ENCODE measurements at regions not wholly inside any gene's neighbourhood (a gene's known extent, or its start where the extent isn't known, plus 50 kb on each side); places are given as distances from the start of the nearest gene placed in this dataset.
"Not testable (repeated sequence)": the region's sequence is repeated elsewhere in the genome, so short reads cannot be mapped to it uniquely, and the experiment has no call there.

DNA sequence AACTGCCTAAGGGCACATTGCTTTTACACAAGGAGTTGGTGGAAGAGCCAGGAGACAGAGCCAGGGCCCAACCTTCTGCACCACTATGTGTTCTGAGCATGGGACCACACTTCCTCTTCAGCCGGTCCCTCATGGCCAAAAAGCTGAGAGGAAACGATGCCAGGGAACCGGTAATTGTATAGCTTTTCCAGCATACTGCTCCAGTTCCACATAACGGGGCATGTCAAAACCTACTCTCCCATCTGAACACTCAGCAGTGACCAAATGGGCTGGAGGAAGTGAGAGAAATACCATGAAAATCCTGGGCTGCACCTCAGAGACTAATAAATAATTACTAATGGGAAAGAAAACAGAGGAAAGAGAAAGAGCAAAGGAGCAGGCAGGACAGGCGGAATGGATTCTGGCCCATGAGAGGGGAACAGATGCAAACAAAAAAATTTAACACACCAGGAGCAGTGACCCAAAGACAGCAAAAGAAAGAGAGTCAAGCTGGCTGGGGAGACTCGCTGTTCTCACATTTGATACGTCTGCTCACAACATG is 52.0 kb upstream of the BMP2 start:
- no peak for DNase-seq (ENCODE audit: low spot score)

DNA sequence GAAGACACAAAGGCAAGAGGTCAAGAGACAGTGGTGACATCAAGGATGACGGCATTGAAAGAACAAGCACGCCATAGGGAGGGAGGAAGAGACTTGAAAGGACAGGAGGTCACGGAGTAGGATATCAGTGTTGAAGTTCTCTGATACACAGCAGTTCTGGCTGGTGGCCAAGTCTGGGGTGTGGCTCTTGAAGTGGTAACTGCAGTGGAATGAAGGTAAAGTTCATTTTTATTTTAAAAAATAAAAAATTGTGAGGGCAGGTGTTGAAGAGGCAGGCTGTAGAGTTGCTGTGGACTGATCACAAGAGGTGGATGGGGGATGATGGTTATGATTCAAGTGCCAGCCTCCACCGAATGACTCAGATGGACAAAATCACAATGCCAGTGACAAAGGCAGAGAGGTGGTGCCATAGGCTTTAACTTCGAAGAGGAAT is 53.2 kb upstream of the BMP2 start:
- no peak for DNase-seq (ENCODE audit: low spot score)

DNA sequence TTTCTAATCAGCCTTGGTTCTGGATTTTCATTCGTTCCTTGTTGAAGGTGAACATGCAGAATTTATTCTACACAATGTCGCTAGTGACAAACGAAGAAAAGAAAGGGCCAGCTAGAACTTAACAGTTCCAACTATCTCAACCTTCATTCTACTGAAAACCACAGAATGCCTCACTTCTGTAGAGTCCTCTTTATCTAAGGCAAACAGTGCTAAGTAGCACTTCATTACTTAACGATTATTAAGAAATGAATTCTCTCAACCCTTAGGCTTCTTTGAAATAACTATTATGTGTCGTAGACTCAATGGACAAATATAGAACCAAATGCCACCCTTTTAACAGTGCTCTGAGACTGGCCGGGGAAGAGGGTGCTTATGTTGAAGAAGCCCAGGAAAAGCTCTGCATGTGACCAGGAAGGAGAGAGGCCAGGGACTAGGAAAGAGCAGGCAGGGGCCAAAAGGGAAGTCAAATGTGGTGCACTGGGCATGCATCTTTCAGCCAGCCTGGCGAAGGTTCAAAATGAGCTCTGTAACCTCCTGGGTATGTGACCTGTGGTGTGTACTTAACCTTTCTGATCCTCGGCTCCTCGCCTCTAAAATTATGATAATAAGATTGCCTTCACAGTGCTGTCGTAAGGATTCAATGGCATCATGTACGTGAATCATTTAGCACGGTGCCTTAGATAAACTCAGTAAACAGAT is 55.4 kb upstream of the BMP2 start:
- DNase-seq (ENCODE audit: low spot score) = no peak

DNA sequence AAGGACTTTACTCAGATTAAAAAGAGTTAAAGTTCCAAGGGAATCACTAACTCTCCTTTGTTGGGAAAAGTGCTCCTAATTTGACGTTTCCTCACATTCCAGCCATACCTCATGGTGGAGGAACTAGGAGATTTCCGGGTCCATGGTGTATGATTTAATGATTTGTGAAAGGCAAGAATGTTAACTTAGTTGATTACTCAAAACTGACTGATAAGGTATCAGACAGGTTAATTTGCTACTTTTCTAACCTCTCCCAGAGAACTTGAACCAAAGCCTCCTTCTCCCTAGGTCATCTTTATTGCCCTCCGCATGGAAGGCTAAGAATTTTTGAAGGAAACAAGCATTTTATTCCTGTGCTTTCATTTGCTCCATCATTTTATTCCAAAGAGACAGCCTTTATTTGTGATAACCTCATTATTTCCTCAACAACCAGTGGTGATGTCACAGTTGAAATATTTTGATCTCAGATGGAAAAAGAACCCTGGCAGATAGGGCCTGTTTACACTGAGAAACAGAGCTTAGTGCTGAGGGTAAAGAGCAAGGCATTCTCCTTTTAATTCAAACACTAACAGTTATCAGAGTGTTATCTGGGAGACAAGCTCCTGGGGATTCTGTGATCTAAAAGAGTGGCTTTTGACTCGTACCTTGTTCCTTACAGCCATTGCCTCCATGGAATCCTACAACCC is 57.4 kb upstream of the BMP2 start:
- DNase-seq (ENCODE audit: low spot score) = no peak

DNA sequence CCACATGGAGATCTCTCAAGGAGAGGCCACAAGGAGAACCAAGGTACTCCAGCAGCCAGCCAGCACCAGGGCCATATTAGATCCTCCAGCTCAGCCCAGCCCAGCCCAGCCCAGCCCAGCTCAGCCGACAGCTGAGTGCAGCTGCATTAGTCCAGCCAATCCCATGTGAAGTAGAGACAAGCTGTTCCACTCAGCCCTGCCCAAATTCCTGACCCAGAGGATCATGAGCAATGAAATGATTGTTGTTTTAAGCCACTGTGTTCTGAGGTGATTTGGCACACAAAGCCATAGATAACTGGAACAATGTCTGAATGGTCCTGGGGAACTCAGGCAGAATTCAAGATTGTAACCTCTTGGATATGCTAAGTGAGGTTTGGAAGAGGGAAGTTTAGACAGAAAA is 59.5 kb upstream of the BMP2 start:
- no peak for DNase-seq (ENCODE audit: low spot score)

DNA sequence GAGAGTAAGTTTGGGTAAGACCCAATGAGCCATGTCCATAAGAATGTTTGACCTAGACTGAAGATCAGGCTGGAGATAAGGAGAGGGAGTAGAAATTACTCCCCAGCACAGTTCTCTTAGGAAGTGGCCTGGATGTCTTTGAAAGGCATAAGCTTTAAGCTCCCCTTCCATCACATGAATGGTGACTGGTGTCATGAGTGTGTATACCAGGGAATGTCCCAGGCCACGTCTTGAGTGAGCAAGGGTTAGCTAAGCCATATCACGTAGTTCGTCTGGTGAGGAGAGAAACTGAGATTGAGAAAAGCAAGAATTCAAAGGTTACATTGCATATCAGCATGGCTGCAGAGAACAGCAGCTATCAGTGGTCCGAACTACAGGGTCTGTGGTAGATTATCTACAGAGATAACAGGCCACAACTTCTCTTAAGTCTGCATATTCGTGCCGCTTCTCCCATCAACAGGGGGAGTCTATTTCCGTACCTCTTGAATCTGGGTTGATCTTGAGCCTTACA is 60.1 kb upstream of the BMP2 start:
- no peak for DNase-seq (ENCODE audit: low spot score)

DNA sequence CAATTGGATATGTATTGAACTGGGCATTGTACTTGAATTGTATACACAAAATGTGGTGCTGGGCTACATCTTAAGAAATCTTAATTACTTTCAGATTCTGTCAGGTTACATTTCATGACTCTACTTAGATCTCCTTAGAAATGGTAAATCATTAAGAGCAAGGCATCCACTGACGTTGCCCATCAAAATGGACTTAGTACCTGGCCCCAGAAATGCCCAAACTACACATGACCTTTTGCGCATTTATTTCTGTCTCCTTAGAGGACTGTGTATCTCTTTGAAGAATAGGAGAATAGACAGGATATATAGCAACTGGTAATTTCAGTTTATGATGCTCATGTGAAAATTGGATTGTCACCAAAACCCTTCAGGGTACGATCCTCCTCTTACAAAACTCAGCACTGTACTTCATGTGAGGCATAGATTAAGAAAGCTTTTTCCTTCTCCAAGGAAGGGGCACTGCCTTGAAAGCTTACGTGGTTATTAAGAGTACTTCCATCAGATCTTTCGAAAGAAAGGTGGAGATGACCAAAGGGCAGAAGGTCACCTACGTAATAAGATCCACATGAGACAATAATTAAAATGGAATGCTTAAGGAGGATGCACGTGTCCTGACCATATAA is 61.4 kb upstream of the BMP2 start:
- no peak for DNase-seq (ENCODE audit: low spot score)

DNA sequence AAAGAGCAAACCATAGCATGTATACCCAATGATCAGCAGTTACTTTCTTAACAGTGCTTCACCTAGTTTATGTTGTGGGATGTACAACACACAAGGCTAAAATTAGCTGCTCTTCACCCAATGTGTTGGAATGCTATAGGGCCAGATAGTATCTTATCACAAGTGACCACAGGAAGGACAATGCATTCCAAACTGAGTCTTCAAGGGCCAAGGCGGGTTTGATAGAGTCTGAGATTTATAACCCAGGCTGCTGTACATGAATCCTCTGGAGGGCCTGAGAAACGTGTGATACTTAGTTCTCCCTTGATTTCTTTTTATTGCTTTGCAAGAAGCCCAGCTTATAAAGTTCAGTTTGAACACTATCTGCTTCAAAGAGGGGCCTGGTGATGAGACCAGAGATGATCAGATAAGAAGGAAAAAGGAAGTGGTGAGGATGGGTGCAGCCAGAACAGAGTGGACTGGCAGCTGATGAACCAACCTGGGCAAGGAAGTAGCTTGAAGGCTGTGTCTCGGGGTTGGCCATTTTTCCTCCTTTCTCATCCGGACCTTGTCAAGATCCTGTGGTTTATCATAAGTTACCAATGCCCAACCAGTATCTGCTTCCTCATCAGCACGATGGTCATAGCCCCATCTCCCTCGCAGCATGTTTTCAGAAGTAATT is 62.2 kb upstream of the BMP2 start:
- no peak for DNase-seq (ENCODE audit: low spot score)

DNA sequence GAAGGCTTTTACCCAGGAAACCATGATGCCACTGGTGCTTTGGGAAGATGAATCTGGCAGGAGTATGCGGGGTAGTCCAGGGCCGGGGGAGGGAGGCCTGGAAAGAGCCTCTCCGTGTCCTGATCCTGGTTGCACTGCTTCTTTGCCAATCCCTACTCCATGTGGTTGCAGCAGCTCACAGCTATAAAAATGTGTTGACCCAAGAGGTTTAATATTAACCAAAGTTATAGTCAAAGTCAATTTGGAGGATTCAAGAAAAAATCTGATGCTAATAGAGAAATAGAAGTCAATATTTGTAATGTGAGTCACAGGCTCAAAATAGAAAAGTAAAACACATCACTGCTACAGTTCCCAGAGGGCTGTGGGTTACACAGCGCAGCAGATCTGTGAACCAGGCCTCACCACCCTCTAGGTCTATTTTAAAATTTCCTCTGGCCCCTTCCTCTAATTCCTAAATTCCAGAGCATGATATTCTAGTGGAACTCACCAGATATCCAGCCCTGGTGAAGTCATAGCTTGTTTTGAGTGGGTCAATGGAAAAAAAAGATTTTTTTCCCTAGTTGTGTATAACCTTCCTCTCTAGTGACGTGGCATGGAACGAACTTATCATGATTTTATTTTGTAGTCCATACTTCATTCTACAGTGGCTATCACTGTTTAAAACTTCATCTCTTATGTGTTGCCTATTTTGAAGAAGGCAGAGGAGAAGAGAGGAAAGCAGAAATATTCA is 63.2 kb upstream of the BMP2 start:
- no peak for DNase-seq (ENCODE audit: low spot score)

DNA sequence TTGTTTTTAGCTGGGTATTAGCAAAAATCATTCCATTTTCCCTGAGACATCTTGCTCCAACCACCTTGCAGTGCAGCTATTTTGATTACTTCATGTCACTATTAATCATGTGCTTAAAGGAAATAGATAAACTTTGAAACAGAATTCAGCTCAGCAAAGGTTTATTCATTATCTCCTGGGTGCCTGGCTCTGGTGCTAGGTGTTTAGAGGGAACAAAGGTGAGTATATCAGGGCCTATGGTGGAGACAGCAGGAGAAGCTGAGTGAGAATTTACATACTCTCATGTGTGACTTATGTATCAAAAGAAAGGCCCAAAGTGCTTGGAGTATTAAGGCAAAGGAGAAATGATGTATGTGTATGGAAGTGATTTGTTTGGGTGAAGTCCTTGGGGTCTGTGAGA is 63.8 kb upstream of the BMP2 start:
- no peak for DNase-seq (ENCODE audit: low spot score)

DNA sequence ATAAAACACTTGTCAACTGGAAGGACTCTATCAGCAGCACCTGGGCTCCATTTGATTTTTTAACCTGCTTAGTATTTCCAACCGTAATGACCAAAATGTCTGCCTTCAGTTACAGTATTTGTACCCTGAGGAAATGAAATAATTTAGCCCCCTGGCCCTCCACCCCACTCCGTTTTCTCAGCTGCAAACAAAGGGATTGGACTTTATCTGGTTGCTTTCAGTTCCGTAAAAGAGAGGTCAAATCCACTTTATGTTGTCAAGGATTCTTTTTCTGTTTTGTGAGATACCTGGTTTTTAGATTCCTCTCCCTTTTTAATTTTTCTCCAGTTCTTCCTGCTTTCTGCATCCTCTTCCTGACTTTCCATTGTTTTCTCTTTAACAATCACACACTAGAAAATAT is 64.4 kb upstream of the BMP2 start:
- DNase-seq (ENCODE audit: low spot score) = no peak

DNA sequence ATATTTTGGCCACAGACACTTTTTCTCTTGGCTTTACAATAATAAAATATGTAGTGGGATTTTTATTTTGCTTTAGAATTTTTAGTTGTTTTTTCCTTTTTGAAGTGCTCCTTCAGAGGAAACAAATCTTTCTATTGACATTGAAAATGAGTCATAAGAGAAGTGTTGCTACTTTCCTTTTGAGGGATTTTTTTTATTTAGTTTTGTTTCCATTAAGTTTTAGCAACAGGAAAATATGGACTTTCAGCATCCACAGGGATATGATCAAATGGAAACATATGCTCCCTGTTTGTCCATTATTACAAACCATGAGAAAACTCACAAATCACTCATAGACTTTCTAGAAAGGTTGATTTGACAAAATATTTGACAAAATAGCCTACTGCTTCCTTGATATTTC is 65.3 kb upstream of the BMP2 start:
- DNase-seq (ENCODE audit: low spot score) = no peak

DNA sequence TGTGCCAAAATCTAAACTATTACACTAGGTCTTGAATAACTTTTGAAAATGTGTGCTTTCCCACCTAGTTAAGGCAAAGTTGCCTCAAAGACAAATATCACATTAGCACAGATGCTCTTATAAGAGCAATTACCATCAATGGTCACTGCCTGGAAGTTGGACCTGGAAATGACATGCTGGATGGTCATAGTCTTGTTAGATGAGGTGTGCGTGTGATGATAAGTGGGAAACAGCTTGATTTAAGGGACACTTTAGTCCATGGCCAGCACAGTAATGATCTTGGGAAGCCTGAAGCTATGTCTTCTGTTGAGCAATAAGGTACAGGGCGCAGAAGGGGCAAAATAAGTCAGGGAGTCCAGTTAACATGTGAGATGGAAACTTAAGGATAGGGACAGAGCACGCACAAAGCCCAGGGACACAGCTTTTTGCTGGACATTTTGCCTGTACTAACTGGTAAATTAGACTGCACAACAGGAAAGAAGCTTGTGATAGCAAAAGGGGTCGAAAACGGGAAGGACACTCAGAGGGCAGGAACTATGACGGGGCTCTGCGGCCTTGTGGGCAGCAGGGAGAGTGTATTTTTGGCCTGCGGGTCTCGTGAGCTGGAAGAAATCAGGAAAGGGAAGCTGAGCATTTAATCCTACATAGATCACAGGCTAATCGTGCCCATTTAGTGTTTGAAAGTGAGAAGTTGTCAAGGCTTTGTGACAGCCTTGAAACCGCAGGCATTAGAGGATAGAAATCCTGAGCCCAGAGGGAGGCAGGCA is 66.7 kb upstream of the BMP2 start:
- peak; percentile 27 for DNase-seq (ENCODE audit: low spot score)

DNA sequence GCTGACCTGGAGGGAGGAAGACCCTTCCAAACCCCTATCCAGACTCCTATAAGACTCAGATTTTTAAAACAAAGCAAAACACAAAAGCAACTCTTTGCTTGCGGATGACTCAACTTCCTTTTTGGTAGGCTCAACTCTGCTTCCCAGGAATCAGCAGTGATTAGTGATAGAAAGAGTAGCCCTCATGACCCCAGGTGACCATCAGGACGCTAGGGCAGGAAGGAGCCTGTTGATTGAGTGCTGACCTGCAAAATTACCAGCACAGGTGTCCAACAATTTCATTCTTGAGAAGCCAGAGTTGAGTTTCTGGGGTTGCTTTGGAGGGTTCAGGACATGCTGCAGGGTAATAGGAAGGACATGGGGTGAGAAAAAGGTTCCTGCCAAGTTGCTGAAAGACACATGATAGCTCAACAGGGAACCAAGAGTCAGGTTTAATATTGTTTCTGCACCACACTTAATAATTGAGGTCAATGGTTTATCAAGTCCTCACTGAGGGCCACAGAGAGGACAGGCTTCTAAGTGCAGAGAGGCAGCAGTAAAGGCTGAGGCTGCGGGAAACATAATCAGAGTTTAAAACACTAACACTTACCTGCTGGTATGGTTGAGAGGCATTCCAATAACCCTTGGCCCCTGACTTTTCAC is 67.4 kb upstream of the BMP2 start:
- no peak for DNase-seq (ENCODE audit: low spot score)

DNA sequence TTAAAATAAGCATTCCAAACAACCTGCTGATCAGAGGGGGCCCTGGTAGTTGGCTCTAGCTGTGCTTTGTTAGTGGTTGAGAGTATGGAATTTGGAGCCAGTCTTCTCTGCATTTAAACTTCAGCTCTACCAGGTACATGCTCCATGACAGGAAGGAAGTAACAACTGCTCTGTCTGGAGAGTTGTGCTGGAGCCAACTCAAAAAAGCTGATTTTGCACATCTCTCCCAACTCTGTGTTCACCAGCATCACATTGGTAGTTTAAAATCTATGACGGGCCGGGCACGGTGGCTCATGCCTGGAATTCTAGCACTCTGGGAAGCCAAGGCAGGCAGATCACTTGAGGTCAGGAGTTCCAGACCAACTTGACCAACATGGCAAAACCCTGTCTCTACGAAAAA is 68.8 kb upstream of the BMP2 start:
- DNase-seq (ENCODE audit: low spot score) = no peak

DNA sequence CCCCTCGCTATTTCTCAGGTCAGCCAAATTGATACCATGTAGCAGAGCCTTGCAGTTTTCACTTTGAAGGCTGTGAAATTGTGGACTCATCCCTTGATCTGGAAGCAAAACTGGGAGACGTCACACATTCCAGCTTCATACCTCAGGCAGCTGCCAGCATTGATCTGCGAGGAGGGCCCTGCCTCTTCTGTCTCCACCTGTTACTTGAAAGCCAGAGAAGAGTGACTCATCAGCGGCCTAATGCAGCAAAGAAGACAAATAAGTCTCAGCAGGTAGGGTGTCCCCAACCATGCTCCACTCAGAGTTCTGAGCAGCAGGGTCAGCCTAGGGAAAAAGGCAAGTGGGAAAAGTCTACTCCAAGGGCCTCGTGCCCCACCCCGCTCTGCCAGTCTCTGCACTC is 69.4 kb upstream of the BMP2 start:
- no peak for DNase-seq (ENCODE audit: low spot score)

DNA sequence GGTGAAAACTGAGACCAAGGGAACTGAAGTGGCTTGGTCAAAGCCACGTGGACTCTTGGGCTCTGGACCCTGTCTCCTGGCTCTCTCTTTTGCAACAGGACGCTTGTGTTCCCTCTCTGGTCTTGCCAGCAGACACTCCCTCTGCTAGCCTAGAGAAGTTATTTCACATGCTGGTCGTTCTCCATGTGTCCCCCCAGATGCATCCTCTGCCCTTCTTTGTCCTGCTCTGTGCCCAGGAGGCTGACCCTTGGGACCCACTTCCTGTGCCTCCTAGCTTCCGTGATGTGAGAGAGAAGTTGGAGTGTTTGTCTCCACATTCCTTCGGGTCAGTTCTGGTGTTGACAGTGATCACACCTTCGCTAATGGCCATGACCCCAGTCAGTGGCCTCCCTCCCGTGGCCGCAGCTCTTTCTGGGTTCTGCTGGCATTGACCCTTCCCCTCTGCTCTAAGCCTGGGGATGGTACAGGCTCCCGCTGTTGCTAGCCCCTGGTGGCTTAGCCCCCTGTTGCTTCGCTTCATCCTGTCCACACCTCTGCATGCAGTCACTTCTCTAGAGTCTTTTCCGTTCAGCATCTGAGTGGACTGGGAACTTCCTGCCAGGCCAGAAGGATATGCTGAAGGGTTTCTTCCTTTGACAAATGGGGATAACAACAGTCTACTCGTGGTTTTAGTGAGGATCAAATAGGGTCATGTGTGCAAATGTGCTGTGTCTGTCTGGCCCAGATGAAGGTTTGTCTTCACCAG is 70.1 kb upstream of the BMP2 start:
- DNase-seq (ENCODE audit: low spot score) = no peak

DNA sequence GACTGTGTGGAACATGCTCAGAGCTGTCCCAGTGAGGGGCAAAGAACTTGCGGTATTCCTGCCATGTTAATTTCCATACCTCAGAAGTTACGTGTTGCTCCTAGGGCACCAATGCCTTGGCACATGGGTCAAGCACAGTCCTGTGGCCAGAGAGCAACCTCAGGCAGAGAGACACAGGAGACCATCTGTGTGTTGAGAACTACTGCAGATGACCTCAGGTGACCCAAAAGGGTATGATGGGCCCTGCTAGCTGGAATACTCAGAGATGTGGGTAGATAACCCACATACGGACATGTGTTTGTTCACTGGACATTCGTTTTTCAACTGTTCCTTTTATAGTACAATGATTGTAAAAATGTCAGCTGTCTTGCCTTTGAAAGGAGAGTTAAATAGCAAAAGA is 71.5 kb upstream of the BMP2 start:
- no peak for DNase-seq (ENCODE audit: low spot score)

DNA sequence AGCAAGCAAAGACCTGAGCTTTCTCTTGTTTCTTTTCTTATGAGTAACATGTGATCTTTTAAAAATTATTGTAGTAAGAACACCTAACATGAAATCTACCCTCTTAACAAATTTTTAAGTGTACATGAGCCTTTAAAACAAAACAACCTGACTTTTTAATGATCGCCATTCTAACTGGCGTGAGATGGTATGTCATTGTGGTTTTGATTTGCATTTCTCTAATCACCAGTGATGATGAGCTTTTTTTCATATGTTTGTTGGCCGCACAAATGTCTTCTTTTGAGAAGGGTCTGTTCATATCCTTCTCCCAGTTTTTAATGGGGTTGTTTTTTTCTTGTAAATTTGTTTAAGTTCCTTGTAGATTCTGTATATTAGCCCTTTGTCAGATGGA is 73.7 kb upstream of the BMP2 start:
- not testable (repeated sequence) for DNase-seq (ENCODE audit: low spot score)

Data from globus pallidus (tissue), 1 donor.